ENCODE measurements at regions not wholly inside any gene's neighbourhood (a gene's known extent, or its start where the extent isn't known, plus 50 kb on each side); places are given as distances from the start of the nearest gene placed in this dataset.
"Not testable (repeated sequence)": the region's sequence is repeated elsewhere in the genome, so short reads cannot be mapped to it uniquely, and the experiment has no call there.

DNA sequence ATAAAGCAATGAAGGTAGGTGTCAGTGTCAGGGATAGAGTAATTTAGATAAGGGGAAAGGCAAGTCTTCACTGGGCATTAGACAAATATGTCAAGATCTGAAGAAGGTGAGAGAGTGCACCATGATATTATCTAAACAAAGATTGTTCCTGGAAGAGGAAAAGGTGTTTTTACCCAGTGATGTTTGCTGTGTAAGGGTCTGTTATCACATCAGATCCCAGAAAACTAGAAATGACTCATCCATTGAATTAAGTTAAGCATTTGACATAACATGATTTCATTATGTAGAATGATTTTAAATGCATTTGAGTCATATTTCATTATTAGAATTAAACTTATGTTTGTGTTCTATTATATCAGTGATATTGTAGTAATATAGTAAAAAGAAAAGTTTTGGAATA lies 1279.5 kb upstream of the CITED2 start:
- CTCF ChIA-PET: no interaction called here
- H3K4me1 Mint-ChIP-seq: no peaks in the 10 kb centered on the region

GRCh38 chr6:140653506-140653905 lies 1279.1 kb upstream of the CITED2 start:
- ATAC-seq (no peak), DNase-seq (no peak)
- Mint-ChIP-seq H3K4me1 (no peaks in the 10 kb centered on the region), H3K27me3 (peaks cover 3% of the 10 kb centered on the region), H3K9me3 (ENCODE audit: low read depth) (no peaks in the 10 kb centered on the region), H3K27ac (no peak overlapping the region), H3K36me3 (ENCODE audit: low read depth) (no peaks in the 10 kb centered on the region), H3K4me3 (no peak overlapping the region)
- intact Hi-C loops (cut with DNase I, micrococcal nuclease): no loop called here
- ChIA-PET POLR2A (no interaction called here), CTCF (no interaction called here)

More for the DNA sequence above, 1279.5 kb upstream of the CITED2 start:
- H3K27me3 Mint-ChIP-seq: peaks cover 3% of the 10 kb centered on the region
- DNase-seq: no peak
- H3K36me3 Mint-ChIP-seq (ENCODE audit: low read depth): no peaks in the 10 kb centered on the region
- intact Hi-C loops (cut with DNase I, micrococcal nuclease): no loop called here
- no peak overlapping the region for H3K4me3 Mint-ChIP-seq
- H3K27ac Mint-ChIP-seq: no peak overlapping the region
- POLR2A ChIA-PET: no interaction called here
- no peaks in the 10 kb centered on the region for H3K9me3 Mint-ChIP-seq (ENCODE audit: low read depth)
- ATAC-seq: no peak

DNA sequence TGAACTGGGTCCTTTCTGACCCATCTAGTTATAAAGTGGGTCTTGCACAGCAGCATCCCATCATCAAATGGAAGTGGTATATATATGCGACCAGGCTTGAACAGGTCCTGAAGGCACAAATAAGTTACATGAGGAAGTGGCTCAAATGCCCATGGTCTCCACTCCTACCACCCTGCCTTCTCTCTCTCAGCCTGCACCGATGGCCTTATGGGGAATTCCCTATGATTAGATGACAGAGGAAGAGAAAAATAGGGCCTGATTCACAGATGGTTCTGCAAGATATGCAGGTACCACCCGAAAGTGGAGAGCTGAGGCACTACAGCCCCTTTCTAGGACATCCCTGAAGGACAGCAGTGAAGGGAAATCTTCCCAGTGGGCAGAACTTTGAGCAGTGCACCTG lies 1275.1 kb upstream of the CITED2 start:
- H3K27me3 Mint-ChIP-seq; intact Hi-C loops (cut with DNase I, micrococcal nuclease); H3K4me1 Mint-ChIP-seq; H3K36me3 Mint-ChIP-seq (ENCODE audit: low read depth); H3K27ac Mint-ChIP-seq; ATAC-seq; CTCF ChIA-PET; H3K4me3 Mint-ChIP-seq; POLR2A ChIA-PET; H3K9me3 Mint-ChIP-seq (ENCODE audit: low read depth); DNase-seq: not testable (repeated sequence)

GRCh38 chr6:140647322-140647721 lies 1272.9 kb upstream of the CITED2 start:
- CTCF ChIA-PET; intact Hi-C loops (cut with DNase I, micrococcal nuclease); H3K27me3 Mint-ChIP-seq: not testable (repeated sequence)

GRCh38 chr6:140644017-140644416 lies 1269.6 kb upstream of the CITED2 start:
- CTCF ChIA-PET: no interaction called here
- no peak for DNase-seq
- ATAC-seq: no peak
- POLR2A ChIA-PET: no interaction called here
- H3K4me3 Mint-ChIP-seq: no peak overlapping the region
- no peaks in the 10 kb centered on the region for H3K4me1 Mint-ChIP-seq
- no peak overlapping the region for H3K27ac Mint-ChIP-seq
- intact Hi-C loops (cut with DNase I, micrococcal nuclease): no loop called here
- peaks cover 2% of the 10 kb centered on the region for H3K27me3 Mint-ChIP-seq
- peaks cover 8% of the 10 kb centered on the region for H3K9me3 Mint-ChIP-seq (ENCODE audit: low read depth)
- H3K36me3 Mint-ChIP-seq (ENCODE audit: low read depth): no peaks in the 10 kb centered on the region

More at GRCh38 chr6:140647322-140647721, 1272.9 kb upstream of the CITED2 start:
- H3K27ac Mint-ChIP-seq; DNase-seq; ATAC-seq; H3K4me1 Mint-ChIP-seq; POLR2A ChIA-PET; H3K36me3 Mint-ChIP-seq (ENCODE audit: low read depth); H3K4me3 Mint-ChIP-seq; H3K9me3 Mint-ChIP-seq (ENCODE audit: low read depth): not testable (repeated sequence)

GRCh38 chr6:140641412-140641811 lies 1267.0 kb upstream of the CITED2 start:
- Mint-ChIP-seq H3K27me3 (peaks cover 2% of the 10 kb centered on the region), H3K9me3 (ENCODE audit: low read depth) (no peaks in the 10 kb centered on the region), H3K36me3 (ENCODE audit: low read depth) (no peaks in the 10 kb centered on the region), H3K4me1 (no peaks in the 10 kb centered on the region), H3K4me3 (no peak overlapping the region), H3K27ac (no peak overlapping the region)
- CTCF ChIA-PET: no interaction called here
- no peak for ATAC-seq
- POLR2A ChIA-PET: no interaction called here
- no peak for DNase-seq
- intact Hi-C loops (cut with DNase I, micrococcal nuclease): no loop called here

- Mint-ChIP-seq H3K36me3 (ENCODE audit: low read depth) (no peaks in the 10 kb centered on the region), H3K9me3 (ENCODE audit: low read depth) (no peaks in the 10 kb centered on the region), H3K27me3 (peaks cover 2% of the 10 kb centered on the region), H3K4me3 (no peak overlapping the region), H3K4me1 (no peaks in the 10 kb centered on the region), H3K27ac (no peak overlapping the region)
- ATAC-seq: no peak
- ChIA-PET POLR2A (no interaction called here), CTCF (interaction anchor here (1.3 kb wide), 1 partner anchor 8 kb away, joined by 3 read pairs; no protein-coding TSS in a partner anchor)
- intact Hi-C loops (cut with DNase I, micrococcal nuclease): no loop called here
- DNase-seq: no peak
Observed at GRCh38 chr6:140636908-140637402, 1262.5 kb upstream of the CITED2 start.

DNA sequence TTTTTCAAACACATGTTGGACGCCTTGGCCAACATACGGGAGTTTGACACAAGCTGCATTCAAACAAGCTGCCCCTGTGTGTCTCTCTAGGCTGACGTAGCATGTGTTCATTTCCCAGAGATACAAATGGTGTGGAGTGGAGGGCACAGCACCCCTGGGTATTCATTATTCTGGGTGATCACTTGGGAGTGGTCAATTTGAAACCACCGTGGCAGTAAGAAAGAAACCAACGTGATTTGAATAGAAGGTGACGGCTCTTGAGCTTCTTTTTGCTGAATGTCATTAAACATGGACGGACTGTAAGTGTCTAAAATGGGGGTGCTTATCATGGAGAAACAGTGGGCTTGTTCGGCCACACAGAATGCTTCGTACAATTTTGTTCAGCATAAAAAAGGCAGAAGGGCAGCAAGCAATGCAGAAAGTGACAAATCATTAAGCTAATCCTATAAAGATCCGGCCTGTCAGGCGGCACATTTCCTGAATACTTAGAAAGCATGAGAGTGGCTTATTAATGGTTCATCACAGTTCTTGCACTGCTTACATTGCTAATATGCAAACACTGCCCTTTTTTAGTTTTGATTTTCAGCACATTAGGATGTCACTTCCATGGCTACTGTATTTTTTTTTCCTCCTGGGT lies 1261.9 kb upstream of the CITED2 start:
- Mint-ChIP-seq H3K27ac (no peak overlapping the region), H3K36me3 (ENCODE audit: low read depth) (no peaks in the 10 kb centered on the region), H3K9me3 (ENCODE audit: low read depth) (no peaks in the 10 kb centered on the region), H3K4me1 (no peaks in the 10 kb centered on the region), H3K27me3 (peaks cover 2% of the 10 kb centered on the region), H3K4me3 (no peak overlapping the region)
- no peak for ATAC-seq
- no peak for DNase-seq
- intact Hi-C loops (cut with DNase I, micrococcal nuclease): no loop called here
- POLR2A ChIA-PET: no interaction called here
- CTCF ChIA-PET: interaction anchor here (1.3 kb wide), 1 partner anchor 9 kb away, joined by 3 read pairs; no protein-coding TSS in a partner anchor

DNA sequence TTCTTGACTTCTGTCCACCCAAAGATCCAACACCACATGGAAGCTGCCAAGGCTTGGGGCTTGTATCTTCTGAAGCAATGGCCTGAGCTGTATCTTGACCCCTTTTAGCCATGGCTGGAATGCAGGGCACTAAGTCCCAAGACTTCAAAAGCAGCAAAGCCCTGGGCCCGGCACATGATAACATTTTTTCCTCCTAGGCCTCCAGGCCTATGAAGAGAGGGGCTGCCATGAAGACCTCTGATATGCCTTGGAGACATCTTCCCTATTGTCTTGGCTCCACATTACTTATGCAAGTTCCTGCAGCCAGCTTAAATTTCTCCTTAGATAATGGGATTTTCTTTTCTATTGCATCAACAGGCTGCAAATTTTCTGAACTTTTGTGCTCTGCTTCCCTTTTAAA lies 1252.6 kb upstream of the CITED2 start:
- Mint-ChIP-seq H3K4me3 (no peak overlapping the region), H3K36me3 (ENCODE audit: low read depth) (no peaks in the 10 kb centered on the region)
- POLR2A ChIA-PET: no interaction called here

DNA sequence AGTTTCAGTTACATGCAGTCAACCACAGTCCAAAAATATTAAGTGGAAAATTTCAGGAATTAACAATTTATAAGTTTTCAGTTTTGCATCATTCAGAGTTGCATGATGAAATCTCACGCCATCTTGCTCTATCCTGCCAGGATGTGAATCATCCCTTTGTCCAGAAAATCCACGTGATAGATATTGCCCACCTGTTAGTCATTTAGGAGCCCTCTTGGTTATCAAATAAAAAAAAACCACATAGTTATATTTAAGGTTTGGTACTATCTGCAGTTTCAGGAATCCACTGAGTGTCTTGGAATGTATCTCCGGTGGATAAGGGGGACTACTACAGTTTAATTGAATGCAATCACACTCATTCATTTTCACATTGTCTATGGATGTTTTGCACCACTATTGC lies 1249.0 kb upstream of the CITED2 start:
- peaks cover 4% of the 10 kb centered on the region for H3K27me3 Mint-ChIP-seq
- DNase-seq: no peak
- intact Hi-C loops (cut with DNase I, micrococcal nuclease): no loop called here
- ATAC-seq: no peak
- CTCF ChIA-PET: interaction anchor here (0.6 to 0.7 kb wide), 2 partner anchors 70 to 499 kb away, joined by 3 read pairs; no protein-coding TSS in a partner anchor
- H3K9me3 Mint-ChIP-seq (ENCODE audit: low read depth): peaks cover 22% of the 10 kb centered on the region
- no peak overlapping the region for H3K4me3 Mint-ChIP-seq
- POLR2A ChIA-PET: no interaction called here
- H3K36me3 Mint-ChIP-seq (ENCODE audit: low read depth): no peaks in the 10 kb centered on the region
- no peaks in the 10 kb centered on the region for H3K4me1 Mint-ChIP-seq
- no peak overlapping the region for H3K27ac Mint-ChIP-seq

More for the DNA sequence above, 1252.6 kb upstream of the CITED2 start:
- Mint-ChIP-seq H3K27ac (no peak overlapping the region), H3K9me3 (ENCODE audit: low read depth) (peaks cover 22% of the 10 kb centered on the region), H3K27me3 (peaks cover 2% of the 10 kb centered on the region), H3K4me1 (no peaks in the 10 kb centered on the region)
- CTCF ChIA-PET: no interaction called here
- ATAC-seq (no peak), DNase-seq (no peak)
- intact Hi-C loops (cut with DNase I, micrococcal nuclease): no loop called here

DNA sequence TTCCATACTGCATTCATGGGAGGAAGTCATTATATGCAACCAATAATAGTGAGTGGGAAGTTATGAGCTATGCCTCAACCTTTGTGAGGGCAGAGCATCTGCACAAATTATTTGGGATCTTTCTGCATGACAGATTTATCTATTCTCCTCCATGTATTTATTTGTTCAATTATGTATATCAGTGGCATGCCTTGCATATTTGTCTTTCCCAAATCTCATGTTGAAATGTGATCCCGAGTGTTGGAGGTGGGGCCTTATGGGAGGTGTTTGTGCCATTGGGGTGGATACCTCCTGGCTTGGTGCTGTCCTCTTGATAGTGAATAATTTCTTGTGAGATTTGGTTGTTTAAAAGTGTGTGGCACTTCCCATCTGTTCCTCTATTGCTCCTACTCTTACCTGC lies 1246.0 kb upstream of the CITED2 start:
- POLR2A ChIA-PET: no interaction called here
- H3K27me3 Mint-ChIP-seq: peaks cover 4% of the 10 kb centered on the region
- ATAC-seq (no peak), DNase-seq (no peak)
- H3K4me3 Mint-ChIP-seq: no peak overlapping the region
- CTCF ChIA-PET: interaction anchor here (0.5 kb wide), 1 partner anchor 13 kb away, joined by 3 read pairs; no protein-coding TSS in a partner anchor
- H3K27ac Mint-ChIP-seq: no peak overlapping the region
- intact Hi-C loops (cut with DNase I, micrococcal nuclease): no loop called here
- no peaks in the 10 kb centered on the region for H3K4me1 Mint-ChIP-seq
- H3K36me3 Mint-ChIP-seq (ENCODE audit: low read depth): no peaks in the 10 kb centered on the region
- peaks cover 3% of the 10 kb centered on the region for H3K9me3 Mint-ChIP-seq (ENCODE audit: low read depth)

DNA sequence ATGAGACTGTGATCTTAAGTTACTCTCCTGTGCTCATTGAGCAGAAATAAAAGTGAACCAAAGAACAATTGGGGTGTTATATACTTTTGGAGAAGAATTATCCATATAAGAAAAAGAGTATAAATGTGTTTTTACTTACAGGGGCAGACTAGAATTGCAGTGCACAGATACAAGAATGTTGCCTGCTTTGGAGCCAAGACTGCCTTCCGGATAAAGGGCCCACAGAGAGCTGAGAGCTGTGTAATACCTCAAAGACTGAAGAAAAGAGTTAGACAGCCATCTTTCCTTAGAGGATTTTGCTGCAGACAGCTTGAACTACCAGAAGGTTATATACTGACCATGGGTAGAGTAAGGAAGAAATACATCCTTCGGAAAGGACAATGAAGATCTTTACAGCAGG lies 1235.5 kb upstream of the CITED2 start:
- intact Hi-C loops (cut with DNase I, micrococcal nuclease): no loop called here
- no peak for ATAC-seq
- H3K27me3 Mint-ChIP-seq: no peaks in the 10 kb centered on the region
- CTCF ChIA-PET: no interaction called here
- DNase-seq: no peak
- H3K4me3 Mint-ChIP-seq: no peak overlapping the region
- no peaks in the 10 kb centered on the region for H3K36me3 Mint-ChIP-seq (ENCODE audit: low read depth)
- POLR2A ChIA-PET: no interaction called here
- no peaks in the 10 kb centered on the region for H3K9me3 Mint-ChIP-seq (ENCODE audit: low read depth)
- no peak overlapping the region for H3K27ac Mint-ChIP-seq
- no peaks in the 10 kb centered on the region for H3K4me1 Mint-ChIP-seq
